LNCaP clone FGC (cell line): ENCODE measurements at regions not wholly inside any gene's neighbourhood (a gene's known extent, or its start where the extent isn't known, plus 50 kb on each side); places are given as distances from the start of the nearest gene placed in this dataset.

ENCODE experiments used
- DNase-seq: peaks from one replicate; pipeline ENCODE4 v3.0.0-alpha.2; 2011; ENCODE audit warnings: low read depth
- H3K4me3 ChIP-seq: 2 replicates; pipeline ENCODE4 v1.5.1; 2011; ENCODE audit warnings: mild to moderate bottlenecking, low read depth, low read length, control low read depth
- TF ChIP-seq, protein P1 (sequence below): IDR thresholded peaks from 2 replicates; pipeline ENCODE4 v1.5.1; 2012; ENCODE audit warnings: mild to moderate bottlenecking; ENCODE audit not compliant: control insufficient read depth, insufficient read depth; ENCODE audit errors: extremely low read depth

DNA sequence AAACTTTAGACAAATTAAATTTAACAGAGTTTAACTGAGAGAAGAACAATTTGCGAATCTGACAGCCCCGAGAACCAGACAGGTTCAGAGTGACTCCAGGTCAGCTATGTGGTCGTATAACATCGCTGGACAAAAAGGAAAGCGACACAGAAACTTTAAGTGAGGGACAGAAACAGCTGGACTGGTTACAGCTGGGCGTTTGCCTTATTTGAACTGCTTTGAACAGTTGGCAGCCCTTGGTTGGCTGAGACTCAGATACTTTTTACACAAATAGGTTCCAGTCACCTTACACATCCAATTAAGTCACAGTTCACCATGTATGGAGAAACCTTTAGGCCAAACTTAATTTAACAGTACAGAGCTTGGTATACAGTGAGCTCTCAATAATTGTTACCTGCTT, 436.9 kb downstream of the GUCY1A2 start:
- no peak overlapping the region for H3K4me3 ChIP-seq
- no peak for DNase-seq
- TF ChIP-seq, protein P1, sequence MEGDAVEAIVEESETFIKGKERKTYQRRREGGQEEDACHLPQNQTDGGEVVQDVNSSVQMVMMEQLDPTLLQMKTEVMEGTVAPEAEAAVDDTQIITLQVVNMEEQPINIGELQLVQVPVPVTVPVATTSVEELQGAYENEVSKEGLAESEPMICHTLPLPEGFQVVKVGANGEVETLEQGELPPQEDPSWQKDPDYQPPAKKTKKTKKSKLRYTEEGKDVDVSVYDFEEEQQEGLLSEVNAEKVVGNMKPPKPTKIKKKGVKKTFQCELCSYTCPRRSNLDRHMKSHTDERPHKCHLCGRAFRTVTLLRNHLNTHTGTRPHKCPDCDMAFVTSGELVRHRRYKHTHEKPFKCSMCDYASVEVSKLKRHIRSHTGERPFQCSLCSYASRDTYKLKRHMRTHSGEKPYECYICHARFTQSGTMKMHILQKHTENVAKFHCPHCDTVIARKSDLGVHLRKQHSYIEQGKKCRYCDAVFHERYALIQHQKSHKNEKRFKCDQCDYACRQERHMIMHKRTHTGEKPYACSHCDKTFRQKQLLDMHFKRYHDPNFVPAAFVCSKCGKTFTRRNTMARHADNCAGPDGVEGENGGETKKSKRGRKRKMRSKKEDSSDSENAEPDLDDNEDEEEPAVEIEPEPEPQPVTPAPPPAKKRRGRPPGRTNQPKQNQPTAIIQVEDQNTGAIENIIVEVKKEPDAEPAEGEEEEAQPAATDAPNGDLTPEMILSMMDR: no peak

DNA sequence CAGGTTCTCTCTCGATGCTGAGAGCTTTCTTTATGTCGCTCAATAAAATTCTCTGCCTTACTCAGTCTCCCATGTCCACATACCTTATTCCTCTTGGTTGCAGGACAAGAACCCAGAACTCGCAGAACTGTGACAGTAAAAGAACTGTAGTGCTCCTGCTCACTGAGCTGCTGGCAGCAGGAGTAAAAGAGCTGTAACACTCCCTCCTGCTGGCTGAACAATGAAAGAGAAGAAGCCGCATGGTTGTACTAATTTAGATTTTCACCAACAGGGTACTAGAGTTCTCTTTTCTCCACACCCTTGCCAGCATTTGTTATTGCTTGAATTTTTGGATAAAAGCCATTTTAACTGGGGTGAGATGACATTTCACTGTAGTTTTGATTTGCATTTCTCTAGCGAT, 433.2 kb downstream of the GUCY1A2 start:
- TF ChIP-seq, protein P1: peak; percentile 52
- no peak overlapping the region for H3K4me3 ChIP-seq
- no peak for DNase-seq

DNA sequence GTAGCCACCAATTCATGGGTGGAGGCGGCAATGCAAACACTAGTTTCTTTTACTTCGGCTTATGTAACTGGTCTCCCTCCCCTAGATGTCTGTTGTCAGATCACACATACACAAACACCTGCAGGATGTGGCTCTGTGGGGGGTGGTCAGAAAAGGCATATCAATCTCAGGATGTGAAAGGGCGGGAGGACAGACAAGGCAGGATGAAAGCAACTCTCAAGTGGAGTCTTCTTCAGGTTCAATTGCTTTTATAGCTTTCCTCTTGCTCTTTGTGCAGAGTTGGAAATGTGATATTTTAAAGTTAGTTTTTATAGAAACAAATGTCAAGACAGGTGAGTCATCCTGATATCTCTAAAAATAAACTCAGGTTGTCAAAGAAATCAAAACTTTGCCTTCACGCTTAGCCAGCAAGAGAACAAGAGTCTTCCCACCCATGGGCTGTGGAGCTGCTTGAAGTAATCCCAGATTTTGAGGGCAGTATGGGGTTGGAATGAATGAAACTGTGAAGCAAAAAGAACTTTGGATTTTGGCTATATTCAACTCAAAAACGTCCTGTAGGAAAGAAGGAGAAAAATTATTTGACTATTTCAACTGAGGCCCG, 423.4 kb downstream of the GUCY1A2 start:
- TF ChIP-seq, protein P1: no peak
- H3K4me3 ChIP-seq: no peak overlapping the region
- DNase-seq: no peak

DNA sequence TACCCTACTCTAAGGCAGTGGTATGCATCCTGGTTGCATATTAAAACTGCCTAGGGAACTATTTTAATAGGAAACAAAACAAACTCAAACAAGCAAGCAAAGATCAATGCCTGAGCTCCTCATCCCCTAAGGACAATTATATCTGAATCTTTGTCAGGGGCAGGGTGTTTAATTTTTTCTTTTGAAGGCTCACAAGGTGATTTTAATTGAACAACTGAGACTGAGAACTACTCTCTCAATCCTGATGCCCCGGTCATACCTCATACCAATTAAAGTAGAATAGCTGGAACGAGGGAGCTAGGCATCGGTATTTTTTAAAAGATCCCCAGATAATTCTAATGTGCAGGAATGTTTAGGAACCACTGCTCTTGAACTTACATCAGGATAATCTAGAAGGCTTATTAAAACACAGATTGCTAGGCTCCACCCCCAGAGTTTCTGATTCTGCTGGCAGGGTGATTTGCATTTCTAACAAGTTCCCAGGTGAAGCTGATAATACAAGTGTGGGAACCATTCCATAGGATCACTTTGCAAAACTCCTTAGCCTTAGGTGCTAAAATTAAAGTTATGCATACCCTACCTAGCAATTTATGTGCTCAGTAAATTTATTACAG, 416.5 kb downstream of the GUCY1A2 start:
- no peak for DNase-seq
- TF ChIP-seq, protein P1: no peak
- no peak overlapping the region for H3K4me3 ChIP-seq

DNA sequence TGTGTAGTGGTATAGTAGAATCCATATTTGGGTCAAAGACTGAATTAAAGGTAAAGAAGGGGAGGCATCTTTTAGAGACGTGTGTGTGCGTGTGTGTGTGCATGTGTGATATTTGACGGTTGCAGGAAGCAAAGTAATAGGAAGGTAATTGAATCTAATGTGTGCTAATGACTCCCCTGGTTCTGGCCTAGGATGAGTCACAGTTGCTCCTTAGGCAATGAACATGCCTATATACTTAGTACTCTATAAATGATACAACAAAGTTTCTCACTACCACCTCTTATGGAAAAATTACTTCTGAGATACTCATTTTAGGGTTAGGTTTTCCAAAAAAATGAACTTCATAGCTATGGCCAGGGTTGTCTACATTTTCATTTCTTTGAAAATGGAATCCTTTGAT, 409.6 kb downstream of the GUCY1A2 start:
- TF ChIP-seq, protein P1: no peak
- no peak for DNase-seq
- no peak overlapping the region for H3K4me3 ChIP-seq

DNA sequence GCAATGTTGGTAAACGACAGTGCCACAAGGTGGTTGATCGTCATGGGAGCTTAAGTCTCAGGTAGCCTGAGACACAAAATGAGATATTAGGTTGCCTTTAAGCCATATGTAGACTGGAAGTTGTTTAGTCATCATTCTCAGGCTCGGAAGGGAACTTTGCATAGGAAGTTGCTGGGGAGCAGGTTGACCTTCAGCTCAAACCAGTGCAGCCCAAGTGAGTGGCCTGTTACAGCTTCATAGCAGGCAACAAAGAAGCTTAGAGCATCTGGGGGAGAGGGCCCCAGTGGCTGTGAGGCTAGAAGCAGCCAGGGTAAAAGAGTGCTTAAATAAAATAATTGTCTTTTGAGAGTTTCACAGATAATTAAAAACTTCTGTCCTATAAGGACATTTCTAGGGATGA, 404.0 kb downstream of the GUCY1A2 start:
- TF ChIP-seq, protein P1: no peak
- H3K4me3 ChIP-seq: no peak overlapping the region
- DNase-seq: no peak
